ENCODE measurements at regions not wholly inside any gene's neighbourhood (a gene's known extent, or its start where the extent isn't known, plus 50 kb on each side); places are given as distances from the start of the nearest gene placed in this dataset.

DNA sequence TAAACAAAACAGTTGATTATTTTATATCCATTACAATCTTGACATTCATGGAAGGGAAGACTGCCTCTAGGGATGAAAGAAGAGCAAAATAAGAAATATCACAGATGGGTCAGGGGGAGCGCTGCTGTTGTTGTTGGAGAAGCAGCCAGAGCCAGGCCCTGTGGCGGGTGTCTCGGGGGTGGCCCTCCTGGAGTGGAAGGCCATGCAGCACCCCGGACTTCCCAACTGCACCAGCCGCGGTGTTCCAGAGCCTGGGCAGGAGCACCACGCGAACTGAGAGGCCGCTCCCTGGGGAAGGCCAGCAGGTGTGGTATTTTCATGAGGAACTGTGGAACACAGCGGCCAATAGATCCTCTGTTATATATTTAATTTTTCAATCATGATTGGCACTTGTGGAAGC is 72.4 kb upstream of the VSTM2A start:
- H3K27ac ChIP-seq (ENCODE audit: low read length, poor library complexity, severe bottlenecking): no peak overlapping the region
- H3K9ac ChIP-seq (ENCODE audit: low read length): no peak overlapping the region
- no peak overlapping the region for H3K4ac ChIP-seq (ENCODE audit: low read depth in 1 of 2, low read length in 2 of 2)
- H3K14ac ChIP-seq (ENCODE audit: low read length in 2 of 2): no peak overlapping the region
- no peak overlapping the region for H2BK12ac ChIP-seq (ENCODE audit: low read length in 2 of 2)
- H2AK5ac ChIP-seq (ENCODE audit: low read length, severe bottlenecking): no peak overlapping the region
- no peak overlapping the region for H3K18ac ChIP-seq (ENCODE audit: low read depth in 1 of 2, low read length in 2 of 2)
- H3K4me3 ChIP-seq (ENCODE audit: insufficient read depth in 1 of 2, low read depth in 1 of 2, low read length in 2 of 2): no peak overlapping the region
- no peak overlapping the region for H3K4me2 ChIP-seq (ENCODE audit: low read length, poor library complexity, severe bottlenecking)
- H4K91ac ChIP-seq (ENCODE audit: low read length): no peak overlapping the region
- H2AFZ ChIP-seq (ENCODE audit: low read depth, low read length): no peak overlapping the region
- no peak overlapping the region for H4K8ac ChIP-seq (ENCODE audit: low read length)
- WGBS: 91% methylated on average over 3 of the region's 10 CpGs
- no peaks in the 10 kb centered on the region for H3K4me1 ChIP-seq (ENCODE audit: control insufficient read depth, insufficient read depth, low read depth, low read length)
- no peaks in the 10 kb centered on the region for H3K36me3 ChIP-seq (ENCODE audit: control insufficient read depth in 1 of 2, insufficient read depth in 2 of 2, low read depth in 1 of 2, low read length in 2 of 2)
- H3K79me1 ChIP-seq (replicated peaks; ENCODE audit: low read length, poor library complexity, severe bottlenecking): no peaks in the 10 kb centered on the region
- no peak overlapping the region for H2BK5ac ChIP-seq (ENCODE audit: low read depth, low read length, poor library complexity, severe bottlenecking)
- no peak overlapping the region for H3K23ac ChIP-seq (ENCODE audit: low read length in 2 of 2)
- peaks cover 14% of the 10 kb centered on the region for H3K9me3 ChIP-seq (ENCODE audit: control insufficient read depth, low read length)
- H3K27me3 ChIP-seq (ENCODE audit: control insufficient read depth in 1 of 2, insufficient read depth in 1 of 2, low read length in 2 of 2): no peaks in the 10 kb centered on the region
- DNase-seq: no peak
- no peak overlapping the region for H2BK15ac ChIP-seq (ENCODE audit: low read depth, poor library complexity, severe bottlenecking)
- H2BK120ac ChIP-seq (ENCODE audit: low read depth, low read length): no peak overlapping the region

DNA sequence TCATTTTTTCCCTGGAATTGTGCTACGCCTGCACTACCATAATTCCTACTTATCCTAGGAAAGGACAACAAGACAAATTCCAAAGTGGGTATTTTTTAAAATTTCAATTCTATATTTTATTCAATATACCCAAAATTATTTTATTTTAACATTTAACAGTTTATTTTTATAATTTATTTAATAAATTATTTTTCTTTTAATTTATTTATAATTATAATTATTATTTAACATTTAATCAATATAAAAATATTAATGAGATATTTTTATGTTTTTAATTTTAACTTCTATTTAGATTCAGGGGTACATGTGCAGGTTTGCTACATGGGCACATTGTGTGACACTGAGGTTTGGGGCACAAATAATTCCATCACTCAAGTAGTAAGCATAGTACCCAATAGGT is 65.6 kb upstream of the VSTM2A start:
- no peaks in the 10 kb centered on the region for H3K79me1 ChIP-seq (replicated peaks; ENCODE audit: low read length, poor library complexity, severe bottlenecking)
- no peak overlapping the region for H3K23ac ChIP-seq (ENCODE audit: low read length in 2 of 2)
- no peak overlapping the region for H3K9ac ChIP-seq (ENCODE audit: low read length)
- no peak overlapping the region for H4K91ac ChIP-seq (ENCODE audit: low read length)
- H3K14ac ChIP-seq (ENCODE audit: low read length in 2 of 2): no peak overlapping the region
- H3K4me2 ChIP-seq (ENCODE audit: low read length, poor library complexity, severe bottlenecking): no peak overlapping the region
- H3K4me3 ChIP-seq (ENCODE audit: insufficient read depth in 1 of 2, low read depth in 1 of 2, low read length in 2 of 2): no peak overlapping the region
- no peak overlapping the region for H2BK120ac ChIP-seq (ENCODE audit: low read depth, low read length)
- no peak for DNase-seq
- no peaks in the 10 kb centered on the region for H3K36me3 ChIP-seq (ENCODE audit: control insufficient read depth in 1 of 2, insufficient read depth in 2 of 2, low read depth in 1 of 2, low read length in 2 of 2)
- H3K27ac ChIP-seq (ENCODE audit: low read length, poor library complexity, severe bottlenecking): no peak overlapping the region
- H2AFZ ChIP-seq (ENCODE audit: low read depth, low read length): no peak overlapping the region
- H3K4ac ChIP-seq (ENCODE audit: low read depth in 1 of 2, low read length in 2 of 2): no peak overlapping the region
- H2AK5ac ChIP-seq (ENCODE audit: low read length, severe bottlenecking): no peak overlapping the region
- no peak overlapping the region for H2BK5ac ChIP-seq (ENCODE audit: low read depth, low read length, poor library complexity, severe bottlenecking)
- no peak overlapping the region for H2BK15ac ChIP-seq (ENCODE audit: low read depth, poor library complexity, severe bottlenecking)
- H3K9me3 ChIP-seq (ENCODE audit: control insufficient read depth, low read length): no peaks in the 10 kb centered on the region
- H4K8ac ChIP-seq (ENCODE audit: low read length): no peak overlapping the region
- no peaks in the 10 kb centered on the region for H3K27me3 ChIP-seq (ENCODE audit: control insufficient read depth in 1 of 2, insufficient read depth in 1 of 2, low read length in 2 of 2)
- no peaks in the 10 kb centered on the region for H3K4me1 ChIP-seq (ENCODE audit: control insufficient read depth, insufficient read depth, low read depth, low read length)
- H2BK12ac ChIP-seq (ENCODE audit: low read length in 2 of 2): no peak overlapping the region
- H3K18ac ChIP-seq (ENCODE audit: low read depth in 1 of 2, low read length in 2 of 2): no peak overlapping the region
- no CpG with 5 or more reads among the region's 1 CpG for WGBS

DNA sequence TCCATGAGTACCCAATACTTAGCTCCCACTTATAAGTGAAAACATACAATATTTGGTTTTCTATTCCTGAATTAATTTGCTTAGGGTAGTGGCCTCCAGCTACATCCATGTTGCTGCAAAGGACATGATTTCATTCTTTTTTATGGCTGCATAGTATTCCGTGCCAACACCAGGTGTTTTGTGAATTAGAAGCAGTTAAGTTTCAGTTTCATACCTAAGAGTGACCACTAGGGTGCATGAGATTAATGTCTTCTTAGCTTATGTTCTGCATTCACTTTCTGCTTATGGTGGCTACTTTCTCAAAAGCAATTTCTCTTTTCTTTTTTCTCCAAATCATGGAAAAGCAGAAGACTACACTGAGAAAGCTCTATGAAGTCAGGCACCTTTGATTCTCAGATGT is 65.1 kb upstream of the VSTM2A start:
- no peaks in the 10 kb centered on the region for H3K27me3 ChIP-seq (ENCODE audit: control insufficient read depth in 1 of 2, insufficient read depth in 1 of 2, low read length in 2 of 2)
- H3K9ac ChIP-seq (ENCODE audit: low read length): no peak overlapping the region
- no peak overlapping the region for H2BK5ac ChIP-seq (ENCODE audit: low read depth, low read length, poor library complexity, severe bottlenecking)
- H3K9me3 ChIP-seq (ENCODE audit: control insufficient read depth, low read length): no peaks in the 10 kb centered on the region
- H2AK5ac ChIP-seq (ENCODE audit: low read length, severe bottlenecking): no peak overlapping the region
- H3K23ac ChIP-seq (ENCODE audit: low read length in 2 of 2): no peak overlapping the region
- no peak overlapping the region for H4K91ac ChIP-seq (ENCODE audit: low read length)
- no peak overlapping the region for H2AFZ ChIP-seq (ENCODE audit: low read depth, low read length)
- H3K14ac ChIP-seq (ENCODE audit: low read length in 2 of 2): no peak overlapping the region
- H3K18ac ChIP-seq (ENCODE audit: low read depth in 1 of 2, low read length in 2 of 2): no peak overlapping the region
- H3K4me2 ChIP-seq (ENCODE audit: low read length, poor library complexity, severe bottlenecking): no peak overlapping the region
- 73% methylated on average over 1 of the region's 1 CpG for WGBS
- no peaks in the 10 kb centered on the region for H3K4me1 ChIP-seq (ENCODE audit: control insufficient read depth, insufficient read depth, low read depth, low read length)
- no peaks in the 10 kb centered on the region for H3K36me3 ChIP-seq (ENCODE audit: control insufficient read depth in 1 of 2, insufficient read depth in 2 of 2, low read depth in 1 of 2, low read length in 2 of 2)
- no peak overlapping the region for H3K4me3 ChIP-seq (ENCODE audit: insufficient read depth in 1 of 2, low read depth in 1 of 2, low read length in 2 of 2)
- DNase-seq: no peak
- H4K8ac ChIP-seq (ENCODE audit: low read length): no peak overlapping the region
- no peak overlapping the region for H2BK120ac ChIP-seq (ENCODE audit: low read depth, low read length)
- H2BK15ac ChIP-seq (ENCODE audit: low read depth, poor library complexity, severe bottlenecking): no peak overlapping the region
- no peak overlapping the region for H3K4ac ChIP-seq (ENCODE audit: low read depth in 1 of 2, low read length in 2 of 2)
- no peaks in the 10 kb centered on the region for H3K79me1 ChIP-seq (replicated peaks; ENCODE audit: low read length, poor library complexity, severe bottlenecking)
- H3K27ac ChIP-seq (ENCODE audit: low read length, poor library complexity, severe bottlenecking): no peak overlapping the region
- H2BK12ac ChIP-seq (ENCODE audit: low read length in 2 of 2): no peak overlapping the region

DNA sequence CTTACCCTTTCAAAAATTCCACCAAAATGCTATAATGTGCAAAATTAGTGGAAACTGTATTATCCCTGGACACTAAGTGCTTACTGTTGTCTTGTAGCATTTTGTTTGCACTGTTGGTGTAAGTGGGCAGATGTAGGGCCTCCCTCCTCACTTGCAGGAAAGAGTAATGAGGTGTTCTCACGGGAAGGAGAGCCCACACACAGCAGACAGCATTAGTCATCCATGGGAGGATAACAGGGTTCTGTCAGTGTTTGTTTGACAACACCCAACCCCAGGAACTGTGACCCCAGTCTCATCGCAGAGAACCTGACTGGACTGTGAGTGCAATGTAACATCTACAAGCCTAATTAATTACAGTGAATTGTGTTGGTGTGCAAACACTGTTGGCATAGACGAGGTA is 58.7 kb upstream of the VSTM2A start:
- Histone ChIP-seq H3K36me3 (ENCODE audit: control insufficient read depth in 1 of 2, insufficient read depth in 2 of 2, low read depth in 1 of 2, low read length in 2 of 2) (no peaks in the 10 kb centered on the region), H2AK5ac (ENCODE audit: low read length, severe bottlenecking) (no peak overlapping the region), H4K91ac (ENCODE audit: low read length) (no peak overlapping the region), H3K4me1 (ENCODE audit: control insufficient read depth, insufficient read depth, low read depth, low read length) (no peaks in the 10 kb centered on the region), H2BK120ac (ENCODE audit: low read depth, low read length) (no peak overlapping the region), H3K27me3 (ENCODE audit: control insufficient read depth in 1 of 2, insufficient read depth in 1 of 2, low read length in 2 of 2) (no peaks in the 10 kb centered on the region), H3K4me3 (ENCODE audit: insufficient read depth in 1 of 2, low read depth in 1 of 2, low read length in 2 of 2) (no peak overlapping the region), H2AFZ (ENCODE audit: low read depth, low read length) (no peak overlapping the region), H3K27ac (ENCODE audit: low read length, poor library complexity, severe bottlenecking) (no peak overlapping the region), H2BK5ac (ENCODE audit: low read depth, low read length, poor library complexity, severe bottlenecking) (no peak overlapping the region), H3K4ac (ENCODE audit: low read depth in 1 of 2, low read length in 2 of 2) (no peak overlapping the region), H3K23ac (ENCODE audit: low read length in 2 of 2) (no peak overlapping the region), H2BK12ac (ENCODE audit: low read length in 2 of 2) (no peak overlapping the region), H3K4me2 (ENCODE audit: low read length, poor library complexity, severe bottlenecking) (no peak overlapping the region), H3K9ac (ENCODE audit: low read length) (no peak overlapping the region), H4K8ac (ENCODE audit: low read length) (no peak overlapping the region), H3K9me3 (ENCODE audit: control insufficient read depth, low read length) (no peaks in the 10 kb centered on the region), H3K18ac (ENCODE audit: low read depth in 1 of 2, low read length in 2 of 2) (no peak overlapping the region), H3K14ac (ENCODE audit: low read length in 2 of 2) (no peak overlapping the region), H3K79me1 (replicated peaks; ENCODE audit: low read length, poor library complexity, severe bottlenecking) (no peaks in the 10 kb centered on the region), H2BK15ac (ENCODE audit: low read depth, poor library complexity, severe bottlenecking) (no peak overlapping the region)
- no peak for DNase-seq
- WGBS: 33% methylated on average over 2 of the region's 3 CpGs

Measured in mesenchymal stem cell (in vitro differentiated cells and primary cell).